Hepatocyte (in vitro differentiated cells): ENCODE measurements at regions not wholly inside any gene's neighbourhood (a gene's known extent, or its start where the extent isn't known, plus 50 kb on each side); places are given as distances from the start of the nearest gene placed in this dataset.

Experiments
- CTCF ChIP-seq: fragments of 200-600 bp; sonication (generic); IDR thresholded peaks from 2 replicates; pipeline ENCODE4 v1.5.1; 2016; ENCODE audit warnings: antibody characterized with exemption, mild to moderate bottlenecking; ENCODE audit not compliant: poor library complexity
- EZH2 ChIP-seq: fragments of 200-600 bp; sonication (generic); IDR thresholded peaks from 2 replicates; pipeline ENCODE4 v1.6.1; 2016; ENCODE audit warnings: antibody characterized with exemption, mild to moderate bottlenecking, borderline replicate concordance
- EZH2phosphoT487 ChIP-seq: fragments of 200-600 bp; sonication (generic); IDR thresholded peaks from one replicate; pipeline ENCODE4 v1.6.1; 2018; ENCODE audit warnings: antibody characterized with exemption, mild to moderate bottlenecking, low read depth, moderate library complexity; ENCODE audit not compliant: unreplicated experiment, severe bottlenecking

DNA sequence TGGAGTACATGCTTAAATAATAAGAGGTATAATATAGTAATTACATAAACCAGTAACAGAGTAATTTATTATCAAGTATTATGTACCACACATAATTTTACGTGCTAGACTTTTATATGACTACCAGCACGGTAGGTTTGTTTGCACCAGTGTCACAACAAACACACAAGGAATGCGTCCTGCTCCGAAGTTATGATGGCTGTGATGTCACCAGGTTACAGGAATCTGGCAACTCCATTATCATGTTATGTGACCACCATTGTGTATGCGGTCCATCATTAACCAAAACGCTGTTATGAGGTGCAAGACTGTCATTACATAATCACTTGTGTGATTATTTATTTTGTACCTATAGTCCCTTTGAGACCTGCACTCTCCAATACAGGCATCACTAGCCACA, 235.2 kb upstream of the PMEPA1 start:
- TF ChIP-seq EZH2 = no peak
- no peak for TF ChIP-seq CTCF
- no peak for TF ChIP-seq EZH2phosphoT487
